ENCODE measurements at regions not wholly inside any gene's neighbourhood (a gene's known extent, or its start where the extent isn't known, plus 50 kb on each side); places are given as distances from the start of the nearest gene placed in this dataset.

DNA sequence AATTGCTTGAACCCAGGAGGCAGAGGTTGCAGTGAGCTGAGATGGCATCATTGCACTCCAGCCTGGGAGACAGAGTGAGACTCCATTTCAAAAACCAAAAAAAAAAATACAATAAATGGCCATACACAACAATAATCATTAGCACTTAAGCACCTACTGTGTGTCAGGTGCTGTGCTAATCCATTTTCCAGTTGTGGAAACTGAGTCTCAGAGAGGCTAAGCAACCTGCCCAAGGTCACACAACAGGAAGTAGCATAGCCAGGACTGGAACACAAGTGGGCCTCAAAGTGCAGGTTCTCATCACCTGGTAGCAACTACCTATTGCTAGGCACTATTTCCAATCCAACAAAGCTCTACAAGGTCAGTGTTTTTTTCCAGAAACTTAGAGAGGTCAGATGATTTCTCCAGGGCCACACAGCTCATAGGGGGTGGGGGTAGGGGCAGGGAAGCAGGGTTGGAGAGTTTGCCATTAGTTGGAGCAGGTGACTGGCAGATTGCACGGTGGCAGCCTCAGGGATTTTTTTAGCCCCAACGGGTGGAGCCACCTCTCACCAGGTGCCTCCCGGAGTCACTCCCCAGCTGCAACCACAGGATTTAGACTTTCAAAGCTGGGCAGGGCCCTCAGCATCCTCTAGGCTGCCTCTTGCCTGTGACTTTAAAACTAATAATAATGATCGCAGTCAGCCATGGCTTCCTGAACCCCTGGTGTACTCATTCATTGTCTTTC, 52.5 kb upstream of the ID3 start:
- Histone ChIP-seq H3K27ac (ENCODE audit: low read depth in 1 of 2, low read length in 1 of 2) (no peak overlapping the region), H3K9me3 (ENCODE audit: control insufficient read depth in 4 of 4, insufficient read depth in 3 of 4, low read length in 3 of 4) (no peaks in the 10 kb centered on the region), H3K4me3 (no peak overlapping the region), H3K36me3 (ENCODE audit: control insufficient read depth in 4 of 4, insufficient read depth in 4 of 4, low read length in 4 of 4) (no peaks in the 10 kb centered on the region), H3K4me1 (ENCODE audit: control insufficient read depth in 5 of 5, insufficient read depth in 5 of 5, low read length in 5 of 5) (no peaks in the 10 kb centered on the region), H3K9ac (ENCODE audit: insufficient read depth in 1 of 2, low read length in 2 of 2) (no peak overlapping the region), H3K27me3 (ENCODE audit: control insufficient read depth in 3 of 3, insufficient read depth in 3 of 3, low read length in 2 of 3) (no peaks in the 10 kb centered on the region)
- TF ChIP-seq, protein P1, sequence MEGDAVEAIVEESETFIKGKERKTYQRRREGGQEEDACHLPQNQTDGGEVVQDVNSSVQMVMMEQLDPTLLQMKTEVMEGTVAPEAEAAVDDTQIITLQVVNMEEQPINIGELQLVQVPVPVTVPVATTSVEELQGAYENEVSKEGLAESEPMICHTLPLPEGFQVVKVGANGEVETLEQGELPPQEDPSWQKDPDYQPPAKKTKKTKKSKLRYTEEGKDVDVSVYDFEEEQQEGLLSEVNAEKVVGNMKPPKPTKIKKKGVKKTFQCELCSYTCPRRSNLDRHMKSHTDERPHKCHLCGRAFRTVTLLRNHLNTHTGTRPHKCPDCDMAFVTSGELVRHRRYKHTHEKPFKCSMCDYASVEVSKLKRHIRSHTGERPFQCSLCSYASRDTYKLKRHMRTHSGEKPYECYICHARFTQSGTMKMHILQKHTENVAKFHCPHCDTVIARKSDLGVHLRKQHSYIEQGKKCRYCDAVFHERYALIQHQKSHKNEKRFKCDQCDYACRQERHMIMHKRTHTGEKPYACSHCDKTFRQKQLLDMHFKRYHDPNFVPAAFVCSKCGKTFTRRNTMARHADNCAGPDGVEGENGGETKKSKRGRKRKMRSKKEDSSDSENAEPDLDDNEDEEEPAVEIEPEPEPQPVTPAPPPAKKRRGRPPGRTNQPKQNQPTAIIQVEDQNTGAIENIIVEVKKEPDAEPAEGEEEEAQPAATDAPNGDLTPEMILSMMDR (IDR thresholded peaks at IDR 0.05; ENCODE audit: control extremely low read depth, extremely low read depth) = no peak
- 74 to 77% methylated on average over 4 of the region's 4 CpGs for WGBS, 2 donors
- ATAC-seq (ENCODE audit: insufficient read depth, low FRiP score) = no peak
- no peak for DNase-seq

DNA sequence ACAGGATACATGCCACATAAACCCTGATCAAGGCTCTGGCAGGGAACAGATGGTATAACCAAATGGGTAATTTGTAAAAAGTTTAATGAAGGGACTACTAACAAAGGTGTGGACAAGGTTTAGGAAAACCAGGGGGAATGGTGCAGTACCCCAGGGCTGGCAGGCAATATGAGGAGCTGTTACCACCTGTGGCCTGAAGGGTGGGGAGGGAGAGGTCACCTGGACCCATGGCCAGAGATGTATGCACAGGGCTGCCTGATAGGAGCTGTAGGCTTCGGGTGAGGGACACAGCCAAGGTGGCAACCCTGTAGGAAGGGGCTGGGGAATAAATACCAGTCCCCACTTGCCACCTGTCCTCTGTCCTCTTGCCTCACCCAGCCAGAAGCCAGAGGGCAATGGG, 51.4 kb upstream of the ID3 start:
- H3K9ac ChIP-seq (ENCODE audit: insufficient read depth in 1 of 2, low read length in 2 of 2) = no peak overlapping the region
- DNase-seq (no peak), ATAC-seq (ENCODE audit: insufficient read depth, low FRiP score) (no peak)
- no peak overlapping the region for H3K27ac ChIP-seq (ENCODE audit: low read depth in 1 of 2, low read length in 1 of 2)
- no peaks in the 10 kb centered on the region for H3K36me3 ChIP-seq (ENCODE audit: control insufficient read depth in 4 of 4, insufficient read depth in 4 of 4, low read length in 4 of 4)
- no peaks in the 10 kb centered on the region for H3K27me3 ChIP-seq (ENCODE audit: control insufficient read depth in 3 of 3, insufficient read depth in 3 of 3, low read length in 2 of 3)
- H3K9me3 ChIP-seq (ENCODE audit: control insufficient read depth in 4 of 4, insufficient read depth in 3 of 4, low read length in 3 of 4) = no peaks in the 10 kb centered on the region
- 89 to 100% methylated on average over 1 of the region's 1 CpG for WGBS, 2 donors
- no peaks in the 10 kb centered on the region for H3K4me1 ChIP-seq (ENCODE audit: control insufficient read depth in 5 of 5, insufficient read depth in 5 of 5, low read length in 5 of 5)
- H3K4me3 ChIP-seq = no peak overlapping the region
- TF ChIP-seq, protein P1 (IDR thresholded peaks at IDR 0.05; ENCODE audit: control extremely low read depth, extremely low read depth) = no peak

DNA sequence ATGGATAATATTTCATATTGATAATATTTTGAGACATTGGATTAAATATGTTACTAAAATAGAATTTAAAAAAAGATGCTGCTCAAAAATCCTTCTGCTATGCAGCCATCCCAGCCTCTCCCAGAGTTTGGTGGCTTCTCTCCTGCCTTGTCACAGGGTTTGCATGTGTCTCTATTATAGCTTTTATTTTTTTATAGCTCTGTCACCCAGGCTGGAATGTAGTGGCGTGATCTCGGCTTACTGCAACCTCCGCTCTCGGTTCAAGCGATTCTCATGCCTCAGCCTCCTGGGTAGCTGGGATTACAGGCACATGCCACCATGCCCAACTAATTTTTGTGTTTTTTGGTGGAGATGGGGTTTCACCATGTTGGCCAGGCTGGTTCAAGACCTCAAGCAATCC, 50.7 kb upstream of the ID3 start:
- Histone ChIP-seq H3K9me3 (ENCODE audit: control insufficient read depth in 4 of 4, insufficient read depth in 3 of 4, low read length in 3 of 4) (no peaks in the 10 kb centered on the region), H3K27me3 (ENCODE audit: control insufficient read depth in 3 of 3, insufficient read depth in 3 of 3, low read length in 2 of 3) (no peaks in the 10 kb centered on the region), H3K9ac (ENCODE audit: insufficient read depth in 1 of 2, low read length in 2 of 2) (no peak overlapping the region), H3K36me3 (ENCODE audit: control insufficient read depth in 4 of 4, insufficient read depth in 4 of 4, low read length in 4 of 4) (no peaks in the 10 kb centered on the region), H3K27ac (ENCODE audit: low read depth in 1 of 2, low read length in 1 of 2) (no peak overlapping the region), H3K4me3 (no peak overlapping the region), H3K4me1 (ENCODE audit: control insufficient read depth in 5 of 5, insufficient read depth in 5 of 5, low read length in 5 of 5) (no peaks in the 10 kb centered on the region)
- TF ChIP-seq, protein P1 (IDR thresholded peaks at IDR 0.05; ENCODE audit: control extremely low read depth, extremely low read depth) = no peak
- no peak for DNase-seq
- ATAC-seq (ENCODE audit: insufficient read depth, low FRiP score) = no peak
- WGBS, 2 donors = 87 to 94% methylated on average over 5 of the region's 5 CpGs
